ENCODE measurements at regions not wholly inside any gene's neighbourhood (a gene's known extent, or its start where the extent isn't known, plus 50 kb on each side); places are given as distances from the start of the nearest gene placed in this dataset.

- POLR2A ChIA-PET: no interaction called here
- Histone ChIP-seq H3K9ac (ENCODE audit: insufficient read depth, low read depth, low read length) (no peak overlapping the region), H3K36me3 (replicated peaks in 1 of 2; ENCODE audit: control insufficient read depth in 1 of 2, insufficient read depth in 2 of 2, low read length in 2 of 2) (no peaks in the 10 kb centered on the region), H3K4me1 (ENCODE audit: insufficient read depth, low read length) (no peaks in the 10 kb centered on the region), H3K27me3 (ENCODE audit: control insufficient read depth in 1 of 2, insufficient read depth in 2 of 2, low read length in 2 of 2) (no peaks in the 10 kb centered on the region), H4K20me1 (ENCODE audit: insufficient read depth, low read length) (no peaks in the 10 kb centered on the region), H2AFZ (ENCODE audit: low read length) (no peak overlapping the region), H3K4me2 (ENCODE audit: low read depth, low read length) (no peak overlapping the region), H3K27ac (ENCODE audit: extremely low read length, insufficient read depth, low read length) (no peak overlapping the region), H3K79me2 (ENCODE audit: insufficient read depth, low read length) (no peaks in the 10 kb centered on the region), H3K9me3 (ENCODE audit: low read length) (no peaks in the 10 kb centered on the region), H3K4me3 (replicated peaks in 1 of 3; ENCODE audit: insufficient read depth in 1 of 3, low read depth in 2 of 3, low read length in 3 of 3) (no peak overlapping the region)
- intact Hi-C loops (cut with micrococcal nuclease; ENCODE audit: unreplicated experiment) (no loop called here), in situ Hi-C loops (cut with HindIII; ENCODE audit: extremely low pct_ligation_motif_present, low pct_unique_long_range_greater_than_20kb) (no loop called here)
- DNase-seq (ENCODE audit: low spot score) (no peak), FAIRE-seq (no peak), ATAC-seq (no peak)
- WGBS (ENCODE audit: low lambda C conversion rate): 6% methylated on average over 3 of the region's 3 CpGs
- no TSS peak for BruUV-seq (replicated peaks)
- TF ChIP-seq KDM5A (IDR thresholded peaks at IDR 0.05; ENCODE audit: borderline replicate concordance, low read length) (no peak), ZFP1 (CRISPR knock-in tag; IDR thresholded peaks at IDR 0.05) (peak; percentile 81; the same call in 1 of the 2 replicates)
- CTCF ChIA-PET (ENCODE audit: low intra/inter-chr PET ratio, low total read pairs): no interaction called here
Measured at GRCh38 chr6:119942078-119942752, 592.7 kb upstream of the MAN1A1 start.

GRCh38 chr6:119938752-119939151 is 589.2 kb upstream of the MAN1A1 start:
- ChIA-PET CTCF (ENCODE audit: low intra/inter-chr PET ratio, low total read pairs) (no interaction called here), POLR2A (no interaction called here)
- no peaks in the 10 kb centered on the region for H3K27me3 ChIP-seq (ENCODE audit: control insufficient read depth in 1 of 2, insufficient read depth in 2 of 2, low read length in 2 of 2)
- no peak overlapping the region for H3K27ac ChIP-seq (ENCODE audit: extremely low read length, insufficient read depth, low read length)
- H3K36me3 ChIP-seq (replicated peaks in 1 of 2; ENCODE audit: control insufficient read depth in 1 of 2, insufficient read depth in 2 of 2, low read length in 2 of 2): no peaks in the 10 kb centered on the region
- H3K79me2 ChIP-seq (ENCODE audit: insufficient read depth, low read length): no peaks in the 10 kb centered on the region
- no peak overlapping the region for H3K4me3 ChIP-seq (replicated peaks in 1 of 3; ENCODE audit: insufficient read depth in 1 of 3, low read depth in 2 of 3, low read length in 3 of 3)
- no peak for ATAC-seq
- intact Hi-C loops (cut with micrococcal nuclease; ENCODE audit: unreplicated experiment) (no loop called here), in situ Hi-C loops (cut with HindIII; ENCODE audit: extremely low pct_ligation_motif_present, low pct_unique_long_range_greater_than_20kb) (no loop called here)
- FAIRE-seq: no peak
- no peak for DNase-seq (ENCODE audit: low spot score)
- H3K4me2 ChIP-seq (ENCODE audit: low read depth, low read length): no peak overlapping the region
- BruUV-seq (replicated peaks): no TSS peak
- H3K4me1 ChIP-seq (ENCODE audit: insufficient read depth, low read length): no peaks in the 10 kb centered on the region
- no peaks in the 10 kb centered on the region for H3K9me3 ChIP-seq (ENCODE audit: low read length)
- TF ChIP-seq ZNF562 (CRISPR knock-in tag; IDR thresholded peaks at IDR 0.05; ENCODE audit: borderline replicate concordance) (no peak), TCF7L2 (IDR thresholded peaks at IDR 0.05; ENCODE audit: low read depth, low read length) (no peak), ZNF644 (CRISPR knock-in tag; IDR thresholded peaks at IDR 0.05; ENCODE audit: low read depth) (no peak), RARG (CRISPR knock-in tag; IDR thresholded peaks at IDR 0.05; ENCODE audit: low read depth) (no peak), ZNF790 (CRISPR knock-in tag; IDR thresholded peaks at IDR 0.05; ENCODE audit: borderline replicate concordance) (no peak), ZFY (CRISPR knock-in tag; IDR thresholded peaks at IDR 0.05) (no peak), SP4 (CRISPR knock-in tag; IDR thresholded peaks at IDR 0.05) (no peak), HHEX (CRISPR knock-in tag; IDR thresholded peaks at IDR 0.05) (no peak)
- no peak overlapping the region for H2AFZ ChIP-seq (ENCODE audit: low read length)
- H4K20me1 ChIP-seq (ENCODE audit: insufficient read depth, low read length): no peaks in the 10 kb centered on the region; the same call in 1 of the 2 replicates
- H3K9ac ChIP-seq (ENCODE audit: insufficient read depth, low read depth, low read length): no peak overlapping the region
- WGBS (ENCODE audit: low lambda C conversion rate): 0% methylated on average over 1 of the region's 1 CpG
